ENCODE measurements at regions not wholly inside any gene's neighbourhood (a gene's known extent, or its start where the extent isn't known, plus 50 kb on each side); places are given as distances from the start of the nearest gene placed in this dataset.

GRCh38 chr6:137712587-137712986 is 154.5 kb upstream of the TNFAIP3 start:
- no peak for TF ChIP-seq YY1 (IDR thresholded peaks at IDR 0.05)
- no peak for TF ChIP-seq CTCF (IDR thresholded peaks at IDR 0.05; ENCODE audit: low read depth, low read length, missing input control)
- no peak for TF ChIP-seq ATF3 (IDR thresholded peaks at IDR 0.05)
- TF ChIP-seq SP1 (IDR thresholded peaks at IDR 0.05), result no peak
- no peak for TF ChIP-seq TAF1 (conservative IDR thresholded peaks at IDR 0.05)
- TF ChIP-seq GABPA (IDR thresholded peaks at IDR 0.05 in 1 of 2, conservative IDR thresholded peaks at IDR 0.05 in 1 of 2), result no peak
- no peak for TF ChIP-seq MAX (IDR thresholded peaks at IDR 0.05)
- TF ChIP-seq FOXA1 (IDR thresholded peaks at IDR 0.05), result no peak
- no peak for TF ChIP-seq ZBTB33 (IDR thresholded peaks at IDR 0.05)
- no peak for TF ChIP-seq FOXA2 (IDR thresholded peaks at IDR 0.05)
- TF ChIP-seq REST (IDR thresholded peaks at IDR 0.05), result no peak
- TF ChIP-seq RAD21 (IDR thresholded peaks at IDR 0.05), result no peak
- no peak for TF ChIP-seq JUND (IDR thresholded peaks at IDR 0.05)
